Thoracic aorta (tissue), 2 donors: ENCODE measurements at regions not wholly inside any gene's neighbourhood (a gene's known extent, or its start where the extent isn't known, plus 50 kb on each side); places are given as distances from the start of the nearest gene placed in this dataset.

Experiments
- ATAC-seq: fragments of 150-250 bp; one replicate; pipeline ENCODE4 v1.8.0; 2017; ENCODE audit warnings: low read depth; ENCODE audit not compliant: insufficient number of reproducible peaks, low FRiP score
- DNase-seq: peaks from one replicate; pipeline ENCODE4 v3.0.0-alpha.2; 2020; ENCODE audit warnings: low spot score
- H3K27ac ChIP-seq, 2 donors: fragments of 200-600 bp; sonication (generic); 1 replicate in 1 of 2; 2 replicates in 1 of 2; pipeline ENCODE4 v1.5.1; 2016; ENCODE audit warnings: mild to moderate bottlenecking in 2 of 2, moderate library complexity in 2 of 2
- H3K27me3 ChIP-seq: fragments of 200-600 bp; sonication (generic); replicated peaks from 2 replicates; pipeline ENCODE4 v1.6.0; 2016; ENCODE audit warnings: mild to moderate bottlenecking; ENCODE audit not compliant: insufficient read depth
- H3K36me3 ChIP-seq: fragments of 200-600 bp; sonication (generic); one replicate; pipeline ENCODE4 v1.5.1; 2016
- H3K4me1 ChIP-seq, 2 donors: fragments of 200-600 bp; sonication (generic); 1 replicate in 1 of 2; 2 replicates in 1 of 2; pipeline versions ENCODE4 v1.5.1 to v1.6.0; 2016; ENCODE audit warnings: low read depth in 2 of 2, mild to moderate bottlenecking in 1 of 2; ENCODE audit not compliant: control insufficient read depth in 1 of 2
- H3K4me3 ChIP-seq: fragments of 200-600 bp; sonication (generic); 2 replicates; pipeline ENCODE4 v1.5.1; 2016; ENCODE audit warnings: mild to moderate bottlenecking
- H3K9me3 ChIP-seq: fragments of 200-600 bp; sonication (generic); 2 replicates; pipeline ENCODE4 v1.5.1; 2016
- CTCF ChIP-seq: fragments of 200-600 bp; sonication (generic); IDR thresholded peaks from one replicate; pipeline ENCODE4 v1.5.1; 2019; ENCODE audit warnings: antibody characterized with exemption

DNA sequence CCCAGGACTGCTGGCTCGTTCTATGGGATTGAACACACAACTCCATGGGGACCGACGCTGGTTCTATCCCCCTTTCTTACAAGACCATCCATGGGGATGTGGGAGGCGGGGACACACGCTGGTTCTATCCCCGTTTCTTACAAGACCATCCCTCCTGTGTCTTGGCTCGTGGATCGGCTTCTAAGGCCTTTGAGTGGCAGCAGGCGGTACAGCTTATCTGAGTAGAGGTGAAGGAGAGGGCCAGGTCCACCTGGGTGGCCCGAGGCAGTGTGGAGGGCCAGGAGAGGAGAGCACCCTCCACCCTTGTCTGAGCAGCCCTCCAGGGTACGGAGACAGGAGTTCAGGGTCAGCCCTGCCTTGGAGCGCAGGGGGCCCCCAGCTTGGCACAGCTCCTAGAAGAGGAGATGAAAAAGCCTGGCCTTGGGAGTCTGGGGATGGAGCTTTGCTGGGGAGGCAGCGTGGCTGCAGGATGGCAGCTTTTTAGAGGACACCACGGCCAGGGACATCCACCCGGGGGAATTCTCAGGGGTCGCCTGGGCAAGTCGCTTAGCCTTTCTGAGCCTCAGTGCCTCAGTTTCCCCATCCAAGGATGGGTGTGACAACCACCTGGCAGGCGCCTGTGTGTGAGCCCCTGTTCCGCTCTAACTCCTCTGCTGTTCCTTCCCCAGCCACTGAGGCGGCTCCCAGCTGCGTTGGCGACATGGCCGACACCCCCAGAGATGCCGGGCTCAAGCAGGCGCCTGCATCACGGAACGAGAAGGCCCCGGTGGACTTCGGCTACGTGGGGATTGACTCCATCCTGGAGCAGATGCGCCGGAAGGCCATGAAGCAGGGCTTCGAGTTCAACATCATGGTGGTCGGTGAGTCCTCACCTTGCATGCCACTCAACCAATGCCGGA is 341.0 kb downstream of the SEC14L1 start:
- DNase-seq (no peak), ATAC-seq (no peak)
- no peak overlapping the region for H3K27ac ChIP-seq
- H3K27me3 ChIP-seq: no peaks in the 10 kb centered on the region
- no peak for TF ChIP-seq CTCF
- H3K36me3 ChIP-seq: peaks cover 14% of the 10 kb centered on the region
- no peak overlapping the region for H3K4me3 ChIP-seq
- H3K9me3 ChIP-seq: no peaks in the 10 kb centered on the region
- H3K4me1 ChIP-seq: peaks cover 11 to 25% of the 10 kb centered on the region in 2 donors

- no peak for TF ChIP-seq CTCF
- Histone ChIP-seq H3K4me1 (peaks cover 7 to 17% of the 10 kb centered on the region in 2 donors), H3K36me3 (peaks cover 14% of the 10 kb centered on the region), H3K4me3 (no peak overlapping the region), H3K27me3 (no peaks in the 10 kb centered on the region), H3K27ac (no peak overlapping the region), H3K9me3 (no peaks in the 10 kb centered on the region)
- no peak for ATAC-seq
- DNase-seq: no peak
Observed at GRCh38 chr17:77482375-77483127, 341.8 kb downstream of the SEC14L1 start.

DNA sequence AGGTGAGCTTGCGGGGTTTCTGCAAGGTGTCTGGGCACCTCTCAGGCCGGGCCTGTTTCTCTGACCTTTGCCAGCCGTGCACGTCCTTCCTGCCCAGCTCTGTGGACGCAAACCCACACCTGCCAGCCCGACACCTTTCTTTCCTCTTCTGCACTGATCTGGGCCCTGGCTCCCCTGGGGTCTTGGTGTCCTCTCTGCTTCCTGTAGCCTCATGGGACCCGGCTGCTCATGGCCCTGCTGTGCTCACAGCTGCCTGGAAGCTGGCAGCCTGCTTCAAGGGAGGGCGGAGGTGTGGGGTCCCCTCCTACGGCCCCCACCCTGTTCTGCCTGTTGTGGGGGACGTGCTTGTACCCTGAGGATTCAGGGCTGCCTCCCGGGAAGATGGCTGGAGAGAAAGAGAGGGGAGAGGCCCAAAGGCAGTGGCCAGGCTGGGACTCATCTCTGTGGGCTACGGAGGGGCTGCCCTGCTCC is 342.4 kb downstream of the SEC14L1 start:
- H3K27ac ChIP-seq: no peak overlapping the region
- DNase-seq: no peak

GRCh38 chr17:77484111-77484510 is 343.3 kb downstream of the SEC14L1 start:
- H3K27ac ChIP-seq: no peak overlapping the region
- DNase-seq: no peak
- ATAC-seq: no peak
- H3K27me3 ChIP-seq: no peaks in the 10 kb centered on the region
- H3K4me3 ChIP-seq: no peak overlapping the region
- H3K36me3 ChIP-seq: peaks cover 23% of the 10 kb centered on the region
- peaks cover 0 to 4% of the 10 kb centered on the region in 2 donors for H3K4me1 ChIP-seq
- no peak for TF ChIP-seq CTCF
- H3K9me3 ChIP-seq: no peaks in the 10 kb centered on the region

More for the DNA sequence above, 342.4 kb downstream of the SEC14L1 start:
- ATAC-seq: no peak
- Histone ChIP-seq H3K4me1 (peaks cover under 1 to 11% of the 10 kb centered on the region in 2 donors), H3K36me3 (peaks cover 15% of the 10 kb centered on the region), H3K27me3 (no peaks in the 10 kb centered on the region), H3K4me3 (no peak overlapping the region), H3K9me3 (no peaks in the 10 kb centered on the region)
- no peak for TF ChIP-seq CTCF
